GM18508 (cell line): ENCODE measurements at regions not wholly inside any gene's neighbourhood (a gene's known extent, or its start where the extent isn't known, plus 50 kb on each side); places are given as distances from the start of the nearest gene placed in this dataset.

Source experiments
- ATAC-seq: cut with Tn5 transposase; IDR thresholded peaks from one replicate; pipeline ENCODE4 v1.9.1; 2021; ENCODE audit warnings: moderate number of reproducible peaks; ENCODE audit not compliant: insufficient read depth, unreplicated experiment

- no peak for ATAC-seq
Observed at GRCh38 chr6:168722397-168722796, 281.4 kb downstream of the SMOC2 start.

GRCh38 chr6:168721571-168721970, 280.6 kb downstream of the SMOC2 start:
- ATAC-seq: no peak

GRCh38 chr6:168719901-168720300, 278.9 kb downstream of the SMOC2 start:
- ATAC-seq: no peak

GRCh38 chr6:168718821-168719475, 278.0 kb downstream of the SMOC2 start:
- ATAC-seq: no peak
